ENCODE measurements at regions not wholly inside any gene's neighbourhood (a gene's known extent, or its start where the extent isn't known, plus 50 kb on each side); places are given as distances from the start of the nearest gene placed in this dataset.
"Not testable (repeated sequence)": the region's sequence is repeated elsewhere in the genome, so short reads cannot be mapped to it uniquely, and the experiment has no call there.

GRCh38 chr15:92751528-92751927 is 96.0 kb upstream of the FAM174B start:
- H3K27me3 Mint-ChIP-seq: peaks cover 1% of the 10 kb centered on the region
- ChIA-PET POLR2A (no interaction called here), CTCF (interaction anchor here (0.9 kb wide), 1 partner anchor 46 kb away, joined by 4 read pairs; no protein-coding TSS in a partner anchor)
- no peaks in the 10 kb centered on the region for H3K4me1 Mint-ChIP-seq (ENCODE audit: low read depth)
- H3K9me3 Mint-ChIP-seq: no peaks in the 10 kb centered on the region
- no peak for TF ChIP-seq CTCF (IDR thresholded peaks at IDR 0.05)
- H3K4me3 Mint-ChIP-seq: no peak overlapping the region
- ATAC-seq: no peak
- no peak overlapping the region for H3K27ac Mint-ChIP-seq
- intact Hi-C loops (cut with micrococcal nuclease): no loop called here
- DNase-seq: no peak
- no peaks in the 10 kb centered on the region for H3K36me3 Mint-ChIP-seq (ENCODE audit: low read depth)

GRCh38 chr15:92753591-92753990 is 98.0 kb upstream of the FAM174B start:
- H3K4me1 Mint-ChIP-seq (ENCODE audit: low read depth): no peaks in the 10 kb centered on the region
- ATAC-seq (no peak), DNase-seq (no peak)
- H3K4me3 Mint-ChIP-seq: no peak overlapping the region
- intact Hi-C loops (cut with micrococcal nuclease): no loop called here
- TF ChIP-seq CTCF (IDR thresholded peaks at IDR 0.05): no peak
- no peaks in the 10 kb centered on the region for H3K9me3 Mint-ChIP-seq
- H3K27me3 Mint-ChIP-seq: peaks cover 1% of the 10 kb centered on the region
- POLR2A ChIA-PET: no interaction called here
- H3K36me3 Mint-ChIP-seq (ENCODE audit: low read depth): no peaks in the 10 kb centered on the region
- no peak overlapping the region for H3K27ac Mint-ChIP-seq
- CTCF ChIA-PET: no interaction called here

- ATAC-seq (no peak), DNase-seq (no peak)
- Mint-ChIP-seq H3K4me1 (ENCODE audit: low read depth) (no peaks in the 10 kb centered on the region), H3K9me3 (no peaks in the 10 kb centered on the region), H3K27ac (no peak overlapping the region), H3K27me3 (no peaks in the 10 kb centered on the region), H3K36me3 (ENCODE audit: low read depth) (no peaks in the 10 kb centered on the region), H3K4me3 (no peak overlapping the region)
- no peak for TF ChIP-seq CTCF (IDR thresholded peaks at IDR 0.05)
- ChIA-PET CTCF (interaction anchor here (2.0 kb wide), 1 partner anchor 154 kb away, joined by 5 read pairs; no protein-coding TSS in a partner anchor), POLR2A (no interaction called here)
- intact Hi-C loops (cut with micrococcal nuclease): no loop called here
Observed at GRCh38 chr15:92763459-92763858, 107.9 kb upstream of the FAM174B start.

GRCh38 chr15:92768131-92768530 is 112.6 kb upstream of the FAM174B start:
- CTCF ChIA-PET; POLR2A ChIA-PET; intact Hi-C loops (cut with micrococcal nuclease); ATAC-seq; H3K36me3 Mint-ChIP-seq (ENCODE audit: low read depth); H3K27me3 Mint-ChIP-seq; DNase-seq; H3K4me3 Mint-ChIP-seq; H3K27ac Mint-ChIP-seq; H3K4me1 Mint-ChIP-seq (ENCODE audit: low read depth); H3K9me3 Mint-ChIP-seq: not testable (repeated sequence)

GRCh38 chr15:92770641-92771040 is 115.1 kb upstream of the FAM174B start:
- H3K27ac Mint-ChIP-seq: no peak overlapping the region
- no peak for DNase-seq
- no peaks in the 10 kb centered on the region for H3K4me1 Mint-ChIP-seq (ENCODE audit: low read depth)
- ChIA-PET POLR2A (no interaction called here), CTCF (interaction anchor here (1.0 kb wide), 1 partner anchor 27 kb away, joined by 3 read pairs; no protein-coding TSS in a partner anchor)
- intact Hi-C loops (cut with micrococcal nuclease): no loop called here
- no peak for ATAC-seq
- TF ChIP-seq CTCF (IDR thresholded peaks at IDR 0.05): no peak
- no peaks in the 10 kb centered on the region for H3K27me3 Mint-ChIP-seq
- H3K36me3 Mint-ChIP-seq (ENCODE audit: low read depth): no peaks in the 10 kb centered on the region
- no peaks in the 10 kb centered on the region for H3K9me3 Mint-ChIP-seq
- no peak overlapping the region for H3K4me3 Mint-ChIP-seq

- no peaks in the 10 kb centered on the region for H3K36me3 Mint-ChIP-seq (ENCODE audit: low read depth)
- H3K27me3 Mint-ChIP-seq: no peaks in the 10 kb centered on the region
- H3K4me3 Mint-ChIP-seq: no peak overlapping the region
- H3K4me1 Mint-ChIP-seq (ENCODE audit: low read depth): no peaks in the 10 kb centered on the region
- TF ChIP-seq CTCF (IDR thresholded peaks at IDR 0.05): no peak
- H3K27ac Mint-ChIP-seq: no peak overlapping the region
- POLR2A ChIA-PET: no interaction called here
- H3K9me3 Mint-ChIP-seq: no peaks in the 10 kb centered on the region
- DNase-seq: no peak
- intact Hi-C loops (cut with micrococcal nuclease): no loop called here
- CTCF ChIA-PET: interaction anchor here (1.0 kb wide), 1 partner anchor 9 kb away, joined by 3 read pairs; no protein-coding TSS in a partner anchor
- ATAC-seq: no peak
Observed at GRCh38 chr15:92772061-92772460, 116.5 kb upstream of the FAM174B start.
